ENCODE measurements at regions not wholly inside any gene's neighbourhood (a gene's known extent, or its start where the extent isn't known, plus 50 kb on each side); places are given as distances from the start of the nearest gene placed in this dataset.
"Not testable (repeated sequence)": the region's sequence is repeated elsewhere in the genome, so short reads cannot be mapped to it uniquely, and the experiment has no call there.

DNA sequence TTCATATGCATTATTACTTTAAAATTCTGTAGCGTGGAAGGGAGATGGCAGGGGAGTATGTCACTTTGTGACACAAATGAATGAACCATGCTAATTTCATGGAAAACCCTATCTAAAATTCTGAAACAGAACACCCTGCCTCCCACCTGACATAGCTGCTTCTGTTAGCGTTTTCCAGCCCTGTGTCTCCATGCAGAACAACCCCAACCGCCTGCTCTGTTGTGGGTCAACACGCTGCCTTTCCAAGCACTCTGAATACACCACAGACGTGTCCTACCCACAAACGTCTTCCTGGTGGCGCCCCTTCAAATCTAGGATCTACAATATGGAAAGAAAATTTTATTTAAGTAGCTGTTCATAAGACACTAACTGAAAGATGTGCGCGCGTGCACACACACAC, 238.6 kb downstream of the TRIML1 start:
- DNase-seq: no peak

DNA sequence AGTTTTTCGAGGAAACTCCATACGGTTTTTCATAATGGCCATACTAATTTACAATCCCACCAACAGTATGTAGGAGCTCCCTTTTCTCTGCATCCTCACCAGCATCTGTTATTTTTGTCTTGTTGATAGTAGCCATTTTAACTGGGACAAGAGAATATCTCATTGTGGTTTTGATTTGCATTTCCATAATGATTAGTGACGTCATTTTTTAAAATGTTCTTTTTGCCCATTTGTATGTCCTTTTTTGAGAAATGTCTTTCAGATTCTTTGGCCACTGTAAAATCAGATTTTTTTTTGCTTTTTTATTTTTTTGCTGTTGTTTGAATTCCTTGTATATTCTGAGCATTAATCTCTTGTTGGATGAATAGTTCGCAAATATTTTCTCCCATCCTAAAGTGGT, 243.9 kb downstream of the TRIML1 start:
- no peak for DNase-seq

DNA sequence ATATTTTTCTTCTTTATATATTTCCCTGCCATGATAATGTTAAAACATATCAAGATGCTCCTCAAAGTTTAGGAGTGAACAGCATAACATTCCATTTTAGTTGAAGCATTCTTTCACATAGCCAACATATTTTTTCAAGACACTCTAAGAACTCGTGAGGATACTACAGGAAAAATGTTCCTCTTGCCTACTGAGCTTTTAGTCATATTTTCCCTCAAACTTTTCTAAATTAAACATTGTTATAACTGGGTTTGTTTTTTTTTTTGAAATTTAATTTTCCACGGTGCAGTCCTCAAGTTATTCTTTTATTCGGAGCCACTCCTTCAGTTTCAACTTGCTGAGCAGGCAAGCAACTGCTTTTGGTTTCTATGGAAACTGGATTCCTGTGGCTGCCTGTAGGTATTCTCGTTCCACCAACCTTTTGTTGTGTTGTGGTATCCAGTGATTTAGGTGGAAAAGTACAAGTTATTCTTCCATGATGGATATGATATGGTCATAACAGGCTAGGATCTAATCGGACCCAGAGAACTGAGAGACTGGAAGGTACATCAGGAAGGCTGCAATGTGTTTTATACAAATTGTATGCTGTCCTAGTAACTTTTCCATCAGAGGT, 248.0 kb downstream of the TRIML1 start:
- no peak for DNase-seq

DNA sequence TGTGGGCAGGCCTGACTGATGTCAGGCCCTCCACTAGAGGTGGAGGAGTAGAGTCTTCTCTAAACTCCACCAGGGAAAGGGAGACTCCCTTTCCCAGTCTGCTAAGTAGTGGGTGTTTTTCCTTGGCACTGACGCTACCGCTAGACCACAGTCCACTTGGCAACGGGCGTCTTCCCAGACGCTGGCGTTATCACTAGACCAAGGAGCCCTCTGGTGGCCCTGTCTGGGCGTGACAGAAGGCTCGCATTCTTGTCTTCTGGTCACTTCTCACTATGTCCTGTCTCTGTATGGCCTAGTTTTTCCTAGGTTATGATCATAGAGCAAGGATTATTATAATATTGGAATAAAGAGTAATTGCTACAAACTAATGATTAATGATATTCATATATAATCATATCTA, 252.1 kb downstream of the TRIML1 start:
- DNase-seq: not testable (repeated sequence)

- DNase-seq: no peak
These were observed 256.8 kb downstream of the TRIML1 start for GRCh38 chr4:188396037-188396436.

DNA sequence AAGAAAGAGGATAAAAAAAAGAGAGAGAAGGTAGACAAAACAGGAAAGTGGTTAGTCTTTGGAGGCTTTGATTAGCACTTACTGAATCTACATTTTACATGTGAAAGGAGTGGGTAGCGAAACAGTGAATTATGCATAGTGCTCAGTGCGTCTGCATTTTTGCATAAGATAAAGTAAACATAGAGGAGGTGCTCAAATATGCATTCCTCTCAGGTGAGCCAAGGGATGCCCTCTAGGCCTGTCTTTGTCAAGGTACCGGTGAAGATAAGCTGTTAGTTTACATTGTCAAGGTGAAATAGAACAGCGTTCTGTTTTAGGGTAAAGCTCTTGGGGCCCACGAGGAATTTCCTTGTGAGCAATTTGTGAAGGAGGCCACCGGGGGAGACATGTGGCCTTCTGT, 260.6 kb downstream of the TRIML1 start:
- DNase-seq: no peak

DNA sequence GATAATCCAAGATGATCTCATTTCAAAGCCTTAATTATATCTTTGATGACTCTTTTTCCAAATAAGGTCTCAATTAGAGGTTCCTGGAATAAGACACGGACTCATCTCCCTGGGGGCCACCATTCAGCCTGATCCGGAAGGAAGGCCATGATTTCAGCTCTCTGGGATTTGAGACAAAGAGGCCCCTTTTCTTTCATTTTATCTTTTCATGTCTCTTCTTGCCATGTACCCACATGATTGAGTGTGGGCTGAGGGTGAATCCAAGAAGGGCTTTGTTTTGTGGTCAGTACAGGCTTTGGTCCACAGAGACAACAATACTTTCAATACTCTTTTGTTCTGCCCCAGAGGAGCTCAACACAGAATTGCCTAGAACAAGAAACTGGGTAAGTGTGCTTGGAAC, 261.2 kb downstream of the TRIML1 start:
- no peak for DNase-seq

DNA sequence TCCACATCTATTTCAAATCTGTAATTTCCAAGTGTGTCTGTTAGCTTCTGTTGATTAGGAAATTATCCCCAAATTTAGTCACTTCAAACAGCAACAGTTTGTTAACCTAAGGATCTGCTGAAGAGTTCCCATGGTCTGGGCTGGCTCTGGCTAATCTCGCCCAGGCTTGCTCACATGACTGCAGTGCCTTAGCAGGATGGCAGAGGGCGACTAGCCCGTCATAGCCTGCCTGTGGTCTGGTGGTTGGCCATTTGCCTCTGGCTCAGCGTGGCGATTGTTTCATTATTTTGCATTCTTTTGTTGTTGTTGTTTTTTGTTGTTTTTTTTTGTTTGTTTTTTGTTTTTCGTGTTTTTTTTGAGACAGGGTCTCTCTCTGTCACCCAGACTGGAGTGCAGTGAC, 264.0 kb downstream of the TRIML1 start:
- no peak for DNase-seq

DNA sequence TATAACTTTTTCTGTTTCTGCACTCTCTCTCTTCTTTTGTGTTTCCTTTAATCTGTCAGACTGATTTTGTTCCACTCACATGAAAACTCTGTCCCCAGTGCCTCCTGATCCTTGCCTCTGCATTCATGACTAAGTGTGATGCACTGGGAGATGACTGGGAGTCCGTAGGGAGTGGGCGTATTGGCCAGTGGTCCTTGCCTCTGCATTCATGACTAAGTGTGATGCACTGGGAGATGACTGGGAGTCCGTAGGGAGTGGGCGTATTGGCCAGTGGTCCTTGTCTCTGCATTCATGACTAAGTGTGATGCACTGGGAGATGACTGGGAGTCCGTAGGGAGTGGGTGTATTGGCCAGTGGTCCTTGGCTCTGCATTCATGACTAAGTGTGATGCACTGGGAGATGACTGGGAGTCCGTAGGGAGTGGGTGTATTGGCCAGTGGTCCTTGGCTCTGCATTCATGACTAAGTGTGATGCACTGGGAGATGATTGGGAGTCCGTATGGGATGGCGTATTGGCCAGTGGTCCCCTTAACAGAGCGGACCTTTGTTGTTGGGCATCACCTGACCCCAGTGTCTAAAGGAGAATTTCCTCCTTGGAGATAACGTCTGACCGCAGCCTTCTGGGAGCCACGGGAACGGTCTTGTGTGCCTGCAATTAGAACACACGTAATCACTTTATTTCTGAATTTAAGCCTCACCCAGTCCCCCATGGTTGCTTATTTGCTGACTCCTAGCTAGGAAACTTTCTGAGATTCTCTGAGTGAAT, 266.0 kb downstream of the TRIML1 start:
- not testable (repeated sequence) for DNase-seq

GRCh38 chr4:188408244-188409030, 269.2 kb downstream of the TRIML1 start:
- DNase-seq: no peak

GRCh38 chr4:188409851-188410250, 270.6 kb downstream of the TRIML1 start:
- DNase-seq: no peak

GRCh38 chr4:188411805-188412204, 272.6 kb downstream of the TRIML1 start:
- DNase-seq: no peak

DNA sequence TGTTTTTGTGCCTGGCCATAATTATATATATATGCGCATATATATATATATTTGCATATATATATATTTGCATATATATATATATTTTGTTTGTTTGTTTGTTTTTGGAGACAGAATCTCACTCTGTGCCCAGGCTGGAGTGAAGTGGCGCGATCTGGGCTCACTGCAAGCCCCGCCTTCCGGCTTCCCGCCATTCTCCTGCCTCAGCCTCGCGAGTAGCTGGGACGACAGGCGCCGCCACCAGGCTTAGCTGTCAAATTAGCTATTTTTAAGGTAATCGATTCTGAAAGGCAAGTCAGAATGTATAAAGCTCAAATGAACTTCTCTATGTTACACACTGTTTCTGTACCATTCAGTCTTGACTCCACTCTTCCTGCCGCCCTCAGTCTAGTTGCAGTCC, 273.3 kb downstream of the TRIML1 start:
- no peak for DNase-seq

- DNase-seq: no peak
These were observed 275.2 kb downstream of the TRIML1 start for GRCh38 chr4:188414441-188414840.

- no peak for DNase-seq
These were observed 277.9 kb downstream of the TRIML1 start for GRCh38 chr4:188417181-188417580.

DNA sequence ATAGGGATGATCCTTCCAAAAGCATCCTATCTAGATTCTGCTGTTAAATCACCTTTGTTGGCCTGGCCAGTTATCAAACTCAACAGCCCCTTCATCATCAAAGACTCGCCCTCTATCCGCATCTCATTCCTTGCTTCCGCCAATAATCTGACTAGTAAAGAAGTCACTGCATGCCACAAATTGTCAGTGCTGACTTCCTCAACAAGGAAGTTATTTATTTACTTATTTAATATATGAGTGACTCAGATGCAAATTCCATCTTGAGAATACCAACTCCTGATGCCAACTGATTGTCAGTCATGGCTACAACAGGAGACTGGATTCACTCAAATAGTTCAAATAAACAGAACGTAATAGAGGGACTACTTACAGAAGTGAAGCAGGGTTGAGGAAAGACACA, 283.8 kb downstream of the TRIML1 start:
- DNase-seq: no peak

GRCh38 chr4:188428935-188429334, 289.7 kb downstream of the TRIML1 start:
- no peak for DNase-seq

DNA sequence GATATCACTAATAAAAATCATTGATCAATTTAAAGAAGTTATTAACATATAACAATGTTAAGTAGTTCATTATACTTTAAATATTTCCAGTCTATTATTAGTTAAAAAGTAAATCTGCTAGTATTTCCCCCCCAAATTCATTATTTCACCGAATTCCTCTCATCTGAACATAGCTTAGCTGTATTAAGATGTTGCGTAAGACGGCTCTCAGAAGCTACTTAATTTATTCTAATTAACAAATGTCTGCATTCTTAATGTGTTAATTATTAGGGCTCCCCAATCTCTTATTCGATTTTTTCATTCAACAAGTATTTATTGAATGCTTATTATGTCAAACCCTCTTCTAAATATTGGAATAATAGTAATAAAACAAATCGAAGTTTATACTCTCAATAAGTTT, 290.7 kb downstream of the TRIML1 start:
- no peak for DNase-seq

DNA sequence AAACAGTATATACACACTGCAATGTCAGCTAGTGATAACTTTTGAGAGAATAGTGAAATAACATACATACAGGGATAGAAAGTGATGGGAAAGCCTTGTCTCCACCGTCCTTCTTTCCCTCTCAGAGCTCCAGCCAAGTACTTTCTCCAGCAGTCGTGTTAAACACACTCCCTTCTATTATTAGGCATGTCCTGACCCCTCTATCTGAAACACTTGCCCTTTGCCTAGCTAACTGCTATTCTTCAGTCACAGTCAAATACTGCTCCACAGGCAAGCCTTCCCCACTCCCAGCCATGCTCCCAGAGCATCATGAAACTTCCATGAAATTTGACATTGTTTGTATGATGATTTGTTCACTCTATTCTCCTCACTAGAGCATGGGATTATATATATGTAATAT, 291.1 kb downstream of the TRIML1 start:
- no peak for DNase-seq

GRCh38 chr4:188432328-188432727, 293.1 kb downstream of the TRIML1 start:
- DNase-seq: no peak

DNA sequence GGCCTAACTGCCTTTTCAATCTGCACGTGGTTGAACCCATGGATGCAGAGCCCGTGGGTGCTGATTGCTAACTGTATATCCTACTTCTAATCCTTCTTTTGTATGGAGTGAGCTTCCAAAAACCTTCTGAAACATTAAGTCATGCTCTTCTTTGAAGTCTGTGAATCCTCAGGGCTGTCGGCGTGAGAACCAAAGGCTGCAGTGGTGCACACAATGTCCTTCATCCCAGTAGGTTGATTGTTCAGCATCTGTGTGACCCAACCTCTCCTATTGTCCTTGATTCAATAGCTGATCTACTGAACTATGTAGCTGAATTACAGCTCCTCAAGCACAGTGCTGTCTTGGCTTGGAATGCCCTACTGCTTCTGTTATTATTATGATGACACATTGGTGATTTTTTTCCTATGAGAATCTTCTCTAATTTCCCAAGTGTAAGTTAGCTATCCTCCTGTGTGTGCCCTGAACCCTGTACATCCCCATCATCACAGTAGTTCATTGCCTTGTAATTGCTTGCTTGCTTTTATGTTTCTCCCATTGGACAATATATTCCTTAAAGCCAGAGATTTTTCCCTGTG, 294.6 kb downstream of the TRIML1 start:
- DNase-seq: no peak

GRCh38 chr4:188434643-188435042, 295.4 kb downstream of the TRIML1 start:
- DNase-seq: no peak

GRCh38 chr4:188435381-188435780, 296.1 kb downstream of the TRIML1 start:
- no peak for DNase-seq

- DNase-seq: no peak
These were observed 298.3 kb downstream of the TRIML1 start for GRCh38 chr4:188437535-188437934.
